Neuron (in vitro differentiated cells): ENCODE measurements at regions not wholly inside any gene's neighbourhood (a gene's known extent, or its start where the extent isn't known, plus 50 kb on each side); places are given as distances from the start of the nearest gene placed in this dataset.
A peak's percentile ranks its signal among the peaks of the same experiment; 100 is the strongest.

Experiments used
- H2AFZ ChIP-seq: one replicate; pipeline ENCODE4 v1.6.1; 2013; ENCODE audit warnings: low read depth, mild to moderate bottlenecking, inconsistent platforms, low read length, moderate library complexity
- H3K27me3 ChIP-seq: one replicate; pipeline ENCODE4 v1.6.1; 2013; ENCODE audit warnings: low read length; ENCODE audit not compliant: insufficient read depth
- H3K36me3 ChIP-seq: one replicate; pipeline ENCODE4 v1.6.1; 2013; ENCODE audit warnings: low read length; ENCODE audit not compliant: insufficient read depth
- H3K4me1 ChIP-seq: one replicate; pipeline ENCODE4 v1.6.1; 2013; ENCODE audit warnings: low read length; ENCODE audit not compliant: insufficient read depth
- H3K4me3 ChIP-seq: 2 replicates; pipeline ENCODE4 v1.5.1; 2013; ENCODE audit warnings: mild to moderate bottlenecking, low read length, moderate library complexity
- H3K9me3 ChIP-seq: one replicate; pipeline ENCODE4 v1.6.1; 2013; ENCODE audit warnings: low read length

DNA sequence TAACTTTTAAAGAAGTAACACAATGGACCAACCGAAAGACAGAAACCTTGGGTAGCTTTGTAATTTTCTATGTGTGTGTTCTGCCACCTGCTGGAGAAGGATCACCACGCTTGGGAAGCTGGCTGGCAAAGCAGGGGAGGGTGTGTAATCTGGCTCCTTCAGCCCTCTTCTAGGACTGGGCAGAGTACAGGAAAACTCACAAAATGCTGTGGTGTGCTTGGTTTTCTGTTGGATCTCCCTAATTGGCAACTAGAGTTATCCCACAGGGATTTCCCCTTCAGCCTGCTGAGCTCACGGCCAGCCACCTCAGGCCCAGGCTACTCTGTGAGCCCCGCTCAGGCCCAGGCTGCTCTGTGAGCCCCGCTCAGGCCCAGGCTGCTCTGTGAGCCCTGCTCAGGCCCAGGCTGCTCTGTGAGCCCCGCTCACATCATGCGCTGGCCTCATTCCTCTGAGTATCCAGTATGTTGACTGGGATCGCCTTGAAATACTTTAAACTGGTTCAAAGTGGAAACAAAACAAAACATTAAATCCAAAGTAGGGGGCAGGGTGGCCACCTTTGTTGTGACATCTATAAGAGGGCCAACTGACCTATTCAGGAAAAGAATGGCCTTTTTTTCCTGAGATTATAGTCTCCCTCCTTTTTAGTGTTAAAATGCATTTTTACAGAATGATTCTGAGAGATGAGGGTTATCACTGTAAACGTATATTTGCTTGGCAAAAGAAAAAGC is 52.0 kb upstream of the RNU6-8 start:
- H3K4me3 ChIP-seq: no peak overlapping the region
- no peaks in the 10 kb centered on the region for H3K27me3 ChIP-seq
- peaks cover 17% of the 10 kb centered on the region for H3K4me1 ChIP-seq
- H3K9me3 ChIP-seq: no peaks in the 10 kb centered on the region
- no peaks in the 10 kb centered on the region for H3K36me3 ChIP-seq
- peak overlapping the region; percentile 52 for H2AFZ ChIP-seq

DNA sequence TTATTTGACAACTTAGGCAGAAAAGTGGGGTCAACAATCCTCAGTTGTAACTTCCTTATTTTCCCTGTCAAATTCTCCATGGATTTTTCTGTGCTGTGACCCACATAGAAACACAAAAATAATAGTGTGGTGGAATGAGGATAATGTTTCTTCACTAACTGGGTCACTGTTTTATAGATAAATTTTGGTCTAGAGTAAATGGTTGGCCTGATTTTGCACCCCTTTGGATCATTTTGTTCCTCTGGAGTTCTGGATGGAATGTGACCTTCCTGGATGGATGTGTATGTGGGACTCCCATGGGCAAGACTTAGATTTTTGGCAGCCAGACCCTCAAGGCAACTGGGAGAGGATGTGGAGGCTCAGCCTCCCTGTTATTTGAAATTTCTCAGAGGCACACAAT is 52.7 kb upstream of the RNU6-8 start:
- no peaks in the 10 kb centered on the region for H3K27me3 ChIP-seq
- H3K4me1 ChIP-seq: peaks cover 17% of the 10 kb centered on the region
- peak overlapping the region; percentile 52 for H2AFZ ChIP-seq
- no peaks in the 10 kb centered on the region for H3K36me3 ChIP-seq
- H3K9me3 ChIP-seq: no peaks in the 10 kb centered on the region
- no peak overlapping the region for H3K4me3 ChIP-seq

GRCh38 chr14:32256576-32256975 is 53.5 kb upstream of the RNU6-8 start:
- Histone ChIP-seq H3K36me3 (no peaks in the 10 kb centered on the region), H3K27me3 (no peaks in the 10 kb centered on the region), H3K4me1 (peaks cover 16% of the 10 kb centered on the region), H2AFZ (no peak overlapping the region), H3K4me3 (no peak overlapping the region), H3K9me3 (no peaks in the 10 kb centered on the region)

DNA sequence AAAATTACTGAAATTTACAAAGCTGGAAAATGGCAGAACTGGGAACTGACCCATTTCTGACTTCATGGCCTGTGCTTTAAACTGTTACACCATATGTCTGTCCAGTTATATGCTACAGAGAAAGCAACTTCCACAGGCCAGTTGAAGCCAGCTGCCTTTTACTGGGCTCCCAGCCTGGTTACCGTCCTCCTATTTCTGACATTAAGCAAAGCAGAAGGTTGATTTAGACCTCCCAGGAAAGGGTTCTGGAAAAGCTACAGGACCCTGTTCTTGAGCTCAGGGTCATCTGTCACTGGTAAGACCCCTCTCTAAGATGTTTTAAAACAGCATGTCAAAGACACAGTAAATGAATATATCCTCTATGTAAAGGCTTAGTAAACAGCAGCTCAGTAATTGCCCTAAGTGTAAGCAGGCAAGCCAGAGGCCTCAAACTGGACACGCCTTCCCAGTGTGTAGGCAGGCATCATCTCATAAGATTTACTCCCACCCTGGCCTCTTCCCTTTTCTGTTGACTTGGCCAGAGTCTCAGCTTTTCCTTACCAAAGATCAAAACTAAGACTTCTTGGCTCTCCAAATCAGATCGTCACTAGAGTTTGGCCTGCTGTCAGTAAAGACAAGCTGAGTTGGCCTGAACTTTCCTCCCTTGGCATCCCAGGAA is 55.4 kb upstream of the RNU6-8 start:
- no peaks in the 10 kb centered on the region for H3K27me3 ChIP-seq
- no peaks in the 10 kb centered on the region for H3K36me3 ChIP-seq
- H3K9me3 ChIP-seq: peaks cover 6% of the 10 kb centered on the region
- no peak overlapping the region for H3K4me3 ChIP-seq
- H2AFZ ChIP-seq: no peak overlapping the region
- H3K4me1 ChIP-seq: peaks cover 9% of the 10 kb centered on the region

GRCh38 chr14:32259368-32260013 is 56.4 kb upstream of the RNU6-8 start:
- Histone ChIP-seq H3K4me3 (no peak overlapping the region), H3K27me3 (no peaks in the 10 kb centered on the region), H3K4me1 (peaks cover 9% of the 10 kb centered on the region), H3K36me3 (no peaks in the 10 kb centered on the region), H2AFZ (no peak overlapping the region), H3K9me3 (peaks cover 9% of the 10 kb centered on the region)

DNA sequence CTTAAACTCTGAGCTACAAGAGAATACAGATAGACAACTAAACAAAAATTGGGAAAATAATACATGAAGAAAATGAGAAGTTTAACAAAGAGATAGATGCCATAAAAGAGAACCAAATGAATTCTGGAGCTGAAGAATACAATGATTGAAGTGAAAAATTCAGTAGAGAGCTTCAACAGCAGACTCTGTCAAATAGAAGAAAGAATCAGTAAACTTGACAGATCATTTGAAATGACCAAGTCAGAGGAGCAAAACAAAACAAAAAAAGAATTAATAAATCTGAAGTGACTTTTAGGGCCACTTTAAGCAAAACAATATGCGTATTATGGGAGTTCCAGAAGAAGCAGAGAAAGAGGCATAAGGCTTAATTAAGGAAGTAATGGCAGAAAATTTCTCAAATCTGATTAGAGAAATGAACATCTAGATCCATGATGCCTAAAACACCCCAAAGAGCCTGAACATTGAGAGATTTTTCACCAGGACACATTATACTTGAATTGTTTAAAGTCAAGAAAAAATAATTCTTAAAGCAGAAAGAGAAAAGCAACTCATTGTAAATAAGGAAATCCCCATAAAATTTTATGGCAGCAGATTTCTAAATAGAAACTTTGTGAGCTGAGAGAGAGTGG is 61.0 kb upstream of the RNU6-8 start:
- Histone ChIP-seq H3K9me3 (peaks cover 9% of the 10 kb centered on the region), H2AFZ (no peak overlapping the region), H3K4me1 (peaks cover 5% of the 10 kb centered on the region), H3K27me3 (no peaks in the 10 kb centered on the region), H3K4me3 (no peak overlapping the region), H3K36me3 (no peaks in the 10 kb centered on the region)

- no peaks in the 10 kb centered on the region for H3K36me3 ChIP-seq
- no peak overlapping the region for H3K4me3 ChIP-seq
- H3K27me3 ChIP-seq: no peaks in the 10 kb centered on the region
- no peak overlapping the region for H2AFZ ChIP-seq
- H3K4me1 ChIP-seq: no peaks in the 10 kb centered on the region
- peaks cover 9% of the 10 kb centered on the region for H3K9me3 ChIP-seq
These were observed 62.5 kb upstream of the RNU6-8 start for GRCh38 chr14:32265584-32265983.

DNA sequence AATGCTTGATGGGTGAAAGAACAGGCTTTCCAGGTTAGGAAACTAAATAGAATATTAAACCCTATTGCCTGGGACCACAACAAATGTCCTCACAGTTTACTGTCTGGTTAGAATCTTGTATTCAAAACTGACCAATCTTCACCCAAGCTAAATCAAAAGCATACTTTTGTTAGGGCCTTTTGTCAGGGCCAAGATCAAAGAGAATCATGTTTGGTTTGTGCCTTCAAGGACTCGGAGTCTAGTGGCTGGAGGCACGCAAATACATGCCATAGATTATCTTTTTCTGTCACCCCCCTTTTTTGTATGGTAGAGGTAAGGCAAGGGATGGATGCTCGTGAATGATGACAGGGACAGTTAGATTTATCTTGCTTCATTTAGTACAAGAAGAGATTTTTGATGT is 51.1 kb upstream of the AKAP6 start:
- no peaks in the 10 kb centered on the region for H3K4me1 ChIP-seq
- no peaks in the 10 kb centered on the region for H3K9me3 ChIP-seq
- no peaks in the 10 kb centered on the region for H3K27me3 ChIP-seq
- H3K36me3 ChIP-seq: no peaks in the 10 kb centered on the region
- H2AFZ ChIP-seq: no peak overlapping the region
- no peak overlapping the region for H3K4me3 ChIP-seq
